HPDE6-E6E7 (cell line): ENCODE measurements at regions not wholly inside any gene's neighbourhood (a gene's known extent, or its start where the extent isn't known, plus 50 kb on each side); places are given as distances from the start of the nearest gene placed in this dataset.
"Not testable (repeated sequence)": the region's sequence is repeated elsewhere in the genome, so short reads cannot be mapped to it uniquely, and the experiment has no call there.

ENCODE experiments used
- DNase-seq: peaks from one replicate; pipeline ENCODE4 v3.0.0; 2011; ENCODE audit warnings: missing footprints; ENCODE audit errors: extremely low spot score

DNA sequence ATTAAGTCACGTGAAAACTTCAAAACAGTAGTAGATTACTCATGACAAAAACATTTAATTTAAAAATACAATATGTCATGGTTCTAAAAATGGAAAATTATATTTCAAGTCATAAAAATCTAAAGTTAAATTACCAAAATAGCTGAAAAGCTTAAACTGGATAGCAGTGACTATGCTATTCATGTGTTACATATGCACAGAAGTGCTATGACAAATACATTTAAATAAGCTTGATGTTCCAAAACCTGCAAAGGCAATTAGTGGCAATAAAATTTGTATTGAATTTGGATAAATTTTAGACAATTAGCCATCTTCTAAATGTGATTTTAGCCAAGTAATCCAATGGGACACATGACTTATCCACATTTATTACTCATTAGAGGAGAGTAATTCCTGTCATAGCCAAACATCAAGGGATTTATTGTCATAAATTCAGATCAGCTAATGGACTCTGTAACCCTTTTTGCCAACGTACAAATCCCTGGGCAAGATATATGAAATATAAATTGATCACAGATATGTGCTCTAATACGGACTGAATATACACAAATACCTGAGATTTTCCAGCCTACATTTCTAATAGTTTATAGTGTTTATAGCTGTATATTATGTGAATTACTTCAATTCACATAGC is 419.4 kb downstream of the ISL1 start:
- DNase-seq: no peak

DNA sequence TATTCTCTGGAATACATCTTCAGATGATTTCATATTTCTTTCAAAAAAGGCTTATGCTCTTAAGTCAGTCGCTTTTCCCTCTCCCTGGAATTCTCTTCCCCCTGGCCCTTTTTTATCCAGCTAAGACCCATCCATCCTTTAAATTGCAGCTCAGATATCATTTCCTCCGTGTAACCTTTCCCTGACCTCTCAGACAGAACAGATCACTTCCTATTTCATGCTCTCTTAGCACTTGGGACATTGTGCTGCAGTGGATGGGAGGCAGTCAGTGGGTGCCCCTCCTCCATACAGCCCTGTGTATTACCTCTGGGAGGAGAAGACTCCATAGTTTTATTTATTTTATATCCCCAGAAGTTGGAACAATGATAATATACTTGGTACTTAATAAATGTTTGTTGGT is 423.4 kb downstream of the ISL1 start:
- no peak for DNase-seq

DNA sequence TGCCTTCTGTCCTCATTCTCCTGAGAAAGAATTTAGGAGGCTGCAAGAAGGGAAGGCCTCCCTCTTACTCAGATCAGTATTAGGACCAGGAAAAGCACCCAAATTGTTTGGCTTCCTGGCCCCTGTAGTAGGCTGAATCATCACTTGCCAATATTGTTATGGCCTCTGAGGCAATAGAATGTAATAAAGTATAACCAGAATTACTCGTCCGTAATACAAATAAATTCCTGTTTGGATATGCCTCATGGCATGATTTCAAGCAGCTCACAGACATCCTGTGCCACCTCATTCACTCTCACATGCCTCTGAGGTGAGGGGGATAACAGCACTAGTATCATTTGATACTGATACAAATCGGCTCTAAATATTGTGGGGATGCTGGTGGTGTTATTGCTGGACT is 427.3 kb downstream of the ISL1 start:
- DNase-seq: peak; percentile 64

DNA sequence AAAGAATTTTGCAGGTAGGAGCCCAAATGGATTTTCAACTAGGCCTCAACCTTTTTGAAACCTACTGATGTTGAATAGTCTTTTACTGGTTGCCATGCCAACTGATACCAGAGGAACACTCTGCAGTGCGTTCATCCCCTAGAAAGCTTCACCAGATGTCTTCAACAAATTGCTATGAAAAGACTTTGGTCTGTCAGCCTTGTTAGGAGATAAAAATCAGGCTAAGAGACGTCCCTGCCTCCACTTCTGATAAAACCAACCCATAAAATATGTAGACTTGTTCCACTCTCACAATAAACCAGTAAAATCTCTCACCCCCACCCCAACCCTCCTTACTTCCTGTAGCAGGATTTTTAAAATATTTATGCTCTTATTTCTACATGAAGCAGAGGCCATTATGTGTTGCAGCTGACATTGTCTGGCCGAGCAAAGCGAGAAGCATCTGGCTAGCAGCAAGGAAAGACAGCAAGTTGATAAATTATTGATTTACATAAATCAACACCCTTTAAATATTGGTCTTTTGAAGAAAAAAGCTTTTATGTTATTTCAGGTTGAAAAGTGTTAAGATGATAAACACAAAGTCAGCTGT is 428.7 kb downstream of the ISL1 start:
- no peak for DNase-seq

DNA sequence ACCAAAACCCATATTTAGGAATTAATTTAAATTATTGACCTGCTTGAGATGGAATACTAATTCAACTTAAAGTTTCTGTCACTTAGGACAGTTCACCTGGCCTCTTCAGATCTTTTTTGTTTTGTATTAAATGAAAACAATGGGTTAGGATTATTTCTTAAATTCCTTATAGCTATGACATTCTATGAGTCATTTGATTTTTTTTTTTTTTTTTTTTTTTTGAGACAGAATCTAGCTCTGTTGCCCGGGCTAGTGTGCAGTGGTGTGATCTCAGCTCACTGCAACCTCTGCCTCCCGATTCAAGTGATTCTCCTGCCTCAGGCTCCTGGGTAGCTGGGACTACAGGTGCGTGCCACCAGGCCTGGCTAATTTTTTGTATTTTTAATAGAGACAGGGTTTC is 431.6 kb downstream of the ISL1 start:
- not testable (repeated sequence) for DNase-seq

DNA sequence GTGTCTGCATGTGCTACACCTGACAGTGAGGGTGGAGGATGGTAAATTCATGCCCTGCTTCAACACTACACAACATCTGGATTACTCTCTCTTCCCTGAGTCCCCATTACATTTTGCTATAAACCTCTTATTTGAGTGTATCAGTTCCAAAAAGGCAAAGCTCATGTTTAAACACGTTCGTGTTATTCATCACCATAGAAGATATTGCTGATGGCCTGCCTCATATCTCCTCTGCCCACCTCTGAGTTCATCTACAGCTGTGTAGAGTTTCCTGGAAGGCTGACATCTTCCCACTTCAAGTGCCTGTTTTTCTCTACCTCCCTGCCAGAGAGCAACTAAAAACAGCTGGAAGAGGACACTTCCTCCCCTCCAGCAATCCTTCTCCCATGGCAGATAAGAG is 433.2 kb downstream of the ISL1 start:
- DNase-seq: no peak

DNA sequence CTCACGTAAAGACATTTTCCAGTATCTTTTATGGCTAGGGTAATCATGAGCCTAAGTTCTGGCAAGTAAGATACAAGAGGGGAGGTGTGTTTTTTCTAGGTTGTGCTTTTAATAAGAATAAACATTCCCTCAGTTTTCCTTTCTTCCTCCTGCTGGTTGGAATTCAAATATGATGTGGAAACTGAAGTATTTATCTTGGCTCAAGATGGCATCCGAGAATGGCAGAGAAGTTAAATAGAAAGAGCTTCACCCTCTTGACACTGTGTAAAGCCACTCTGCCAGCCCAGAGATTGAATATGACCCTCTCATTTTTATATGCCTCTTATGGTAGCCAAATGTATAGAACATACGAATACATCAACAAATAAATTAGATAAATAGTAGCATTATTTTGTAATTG is 438.4 kb downstream of the ISL1 start:
- DNase-seq: no peak

DNA sequence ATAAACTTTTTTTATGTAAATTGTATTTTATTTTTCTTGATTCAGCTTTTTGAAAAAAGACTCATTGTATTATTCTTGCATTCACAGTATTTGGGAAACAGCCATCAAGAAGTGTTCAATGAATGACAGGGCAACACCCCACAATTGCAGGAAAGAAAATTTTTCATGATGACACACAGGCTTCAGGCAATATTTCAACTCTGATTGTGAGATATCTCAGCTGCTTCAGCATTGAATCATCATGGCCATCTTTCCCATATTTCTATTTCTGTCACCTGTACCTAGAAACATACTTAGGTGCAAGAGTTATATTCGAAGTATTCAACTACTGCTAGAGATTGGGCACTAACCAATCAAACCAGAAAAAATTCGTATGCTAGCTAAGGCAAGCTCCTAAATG is 446.0 kb downstream of the ISL1 start:
- no peak for DNase-seq

DNA sequence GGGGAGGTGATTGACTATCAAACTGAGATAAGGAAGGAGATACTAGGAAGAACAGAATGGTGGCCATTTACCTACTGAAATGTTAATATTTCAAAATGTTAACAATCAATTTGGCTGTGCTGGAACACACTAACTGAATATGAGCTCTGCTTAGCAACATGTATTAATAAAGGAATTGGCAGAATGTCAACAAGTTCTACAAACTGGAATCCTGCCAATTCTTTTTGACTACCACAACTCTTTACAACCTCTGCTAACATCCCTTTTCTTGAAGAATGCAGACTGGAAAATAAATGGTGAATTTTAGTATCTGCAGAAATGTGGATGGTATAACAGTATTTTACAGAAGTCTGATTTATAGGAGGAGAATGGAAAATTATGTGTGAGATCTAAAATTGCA is 446.4 kb downstream of the ISL1 start:
- no peak for DNase-seq

DNA sequence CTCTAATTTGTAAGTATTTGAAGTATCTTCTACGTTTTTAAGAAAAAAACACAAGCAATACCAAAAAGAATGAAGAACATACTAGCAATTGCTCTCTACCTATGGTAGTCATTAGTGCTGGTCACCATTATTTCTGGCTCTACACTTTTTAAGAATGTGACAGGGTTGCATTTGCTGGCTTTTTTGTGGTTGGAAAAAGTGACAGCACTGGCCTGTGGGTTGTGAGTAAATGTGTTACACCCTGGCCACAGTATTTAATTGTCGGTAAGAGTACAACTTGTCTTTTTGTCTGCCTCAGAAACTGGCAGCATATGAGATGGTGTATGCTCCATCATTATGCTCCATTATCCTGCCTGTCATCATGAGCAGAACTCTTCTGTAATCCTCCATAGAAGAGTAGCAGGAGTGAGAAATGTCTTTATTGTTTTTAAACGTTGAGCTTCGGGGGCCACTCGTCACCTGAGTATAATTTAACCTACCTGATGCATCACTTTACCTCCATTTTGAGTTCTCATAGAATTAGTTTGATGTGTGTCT is 449.8 kb downstream of the ISL1 start:
- DNase-seq: no peak

DNA sequence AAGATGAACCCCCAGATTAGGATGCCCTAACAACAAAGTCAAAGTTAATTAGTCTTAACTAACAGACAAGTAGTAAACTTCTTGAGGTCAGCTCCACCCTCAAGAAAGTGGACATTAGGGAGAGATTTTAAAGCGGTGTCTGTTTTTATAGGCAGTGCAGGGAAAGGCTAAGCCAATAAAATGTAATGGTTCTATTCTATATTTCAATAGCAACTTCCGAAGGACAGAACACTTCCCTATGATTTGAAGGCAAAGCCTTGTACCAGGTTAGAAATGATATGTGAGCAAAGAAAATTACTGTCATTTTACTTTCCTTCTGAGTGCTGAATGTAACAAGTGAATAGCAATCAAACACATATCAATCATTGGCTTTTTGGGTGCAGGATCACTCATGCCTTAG is 455.2 kb downstream of the ISL1 start:
- no peak for DNase-seq

DNA sequence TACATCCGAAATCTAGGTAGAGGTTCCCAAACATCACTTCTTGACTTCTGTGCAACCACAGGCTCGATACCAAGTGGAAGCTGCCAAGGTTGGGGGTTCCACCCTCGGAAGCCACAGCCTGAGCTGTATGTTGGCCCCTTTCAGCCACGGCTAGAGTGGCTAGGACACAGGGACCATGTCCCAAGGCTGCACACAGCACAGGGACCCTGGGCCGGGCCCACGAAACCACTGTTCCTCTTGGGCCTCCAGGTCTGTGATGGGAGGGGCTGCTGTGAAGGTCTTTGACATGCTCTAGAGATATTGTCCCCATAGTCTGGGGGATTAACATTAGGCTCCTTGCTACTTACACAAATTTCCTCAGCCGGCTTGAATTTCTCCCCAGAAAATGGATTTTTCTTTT is 460.6 kb downstream of the ISL1 start:
- DNase-seq: no peak

DNA sequence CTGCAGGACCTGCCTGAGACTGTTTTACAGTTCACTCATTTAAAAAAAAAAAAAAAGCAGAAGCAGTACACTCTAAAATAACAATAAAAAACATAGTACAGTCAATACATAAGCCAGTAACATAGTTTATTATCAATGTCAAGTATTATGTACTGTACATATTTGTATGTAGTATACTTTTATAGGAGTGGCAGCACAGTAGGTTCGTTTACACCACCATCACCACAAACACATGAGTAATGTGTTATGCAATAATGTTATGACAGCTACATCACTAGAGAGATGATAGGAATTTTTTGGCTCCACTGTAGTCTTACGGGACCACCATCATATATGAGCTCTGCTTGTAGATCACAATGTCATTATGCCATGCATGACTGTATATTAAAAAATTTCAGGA is 462.8 kb downstream of the ISL1 start:
- DNase-seq: no peak

DNA sequence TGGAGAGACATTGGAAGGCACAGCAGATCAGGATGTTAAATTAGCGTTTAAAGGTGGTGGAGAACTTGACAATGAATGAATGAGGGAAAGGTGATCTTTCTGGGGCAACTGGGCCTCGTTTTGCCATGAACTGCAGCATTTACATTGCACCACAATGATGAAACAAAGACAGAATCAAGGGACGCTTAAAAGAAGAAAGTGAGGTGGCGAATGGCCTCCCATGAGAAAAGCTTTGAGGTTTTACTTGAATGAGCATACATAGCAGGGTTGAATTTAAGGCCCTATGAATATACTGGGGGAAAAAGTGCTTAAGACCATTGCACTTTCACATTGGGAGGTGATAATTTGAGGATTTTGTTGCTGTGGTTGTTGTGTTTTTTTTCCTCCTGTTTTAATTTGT is 476.4 kb downstream of the ISL1 start:
- no peak for DNase-seq

DNA sequence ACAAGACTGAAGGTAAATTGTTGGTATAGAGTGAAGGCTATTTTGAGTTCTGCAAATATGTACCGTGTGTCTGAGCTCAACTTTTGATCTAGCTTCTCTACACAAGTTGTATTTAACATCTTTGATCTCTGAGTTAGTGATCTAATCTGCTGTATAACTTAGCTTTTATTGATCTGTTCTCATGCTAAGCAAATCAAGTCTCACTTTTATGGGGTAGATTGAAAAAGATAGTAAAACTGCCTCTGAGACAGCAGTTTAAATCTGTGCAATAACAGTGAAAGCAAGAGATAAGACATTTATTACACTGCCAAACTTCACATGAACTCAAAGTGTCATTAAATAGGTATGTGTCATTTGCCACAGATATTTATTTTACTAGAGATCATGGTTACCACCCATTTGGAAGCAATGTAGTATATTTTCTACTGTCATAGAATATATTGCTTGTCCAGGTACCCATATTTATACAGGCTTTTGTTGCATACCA is 477.3 kb downstream of the ISL1 start:
- no peak for DNase-seq

DNA sequence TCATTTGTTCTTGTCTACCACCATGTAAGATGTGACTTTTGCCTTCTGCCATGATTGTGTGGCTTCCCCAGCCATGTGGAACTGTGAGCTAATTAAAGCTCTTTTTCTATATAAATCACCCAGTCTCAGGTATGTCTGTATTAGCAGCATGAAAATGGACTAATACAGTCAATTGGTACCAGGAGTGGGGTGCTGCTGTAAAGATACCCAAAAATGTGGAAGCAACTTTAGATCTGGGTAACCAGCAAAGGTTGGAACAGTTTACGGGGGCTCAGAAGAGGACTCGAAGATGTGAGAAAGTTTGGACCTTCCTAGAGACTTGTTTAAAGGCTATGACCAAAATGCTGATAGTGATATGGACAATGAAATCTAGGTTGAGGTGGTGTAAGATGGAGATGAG is 488.9 kb downstream of the ISL1 start:
- DNase-seq: no peak

DNA sequence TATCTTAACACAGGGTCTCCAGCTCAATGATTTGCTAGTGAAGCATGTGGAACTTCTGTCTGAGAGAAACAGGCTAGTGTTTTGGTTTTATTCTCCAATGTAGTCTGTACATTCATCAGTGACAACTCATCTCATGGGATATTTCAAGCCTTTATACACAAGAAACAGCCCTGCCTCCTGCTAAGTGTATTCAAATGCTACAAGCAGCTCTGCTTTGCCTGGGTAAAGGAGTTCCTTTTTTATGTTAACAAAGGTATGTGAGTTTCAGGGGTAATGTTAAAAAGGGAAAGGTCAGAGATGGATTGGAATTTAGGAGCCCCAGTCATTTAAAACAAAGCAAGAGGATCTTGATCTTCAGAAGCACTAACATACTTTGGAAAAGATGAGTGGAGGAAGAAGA is 498.7 kb downstream of the ISL1 start:
- DNase-seq: no peak

DNA sequence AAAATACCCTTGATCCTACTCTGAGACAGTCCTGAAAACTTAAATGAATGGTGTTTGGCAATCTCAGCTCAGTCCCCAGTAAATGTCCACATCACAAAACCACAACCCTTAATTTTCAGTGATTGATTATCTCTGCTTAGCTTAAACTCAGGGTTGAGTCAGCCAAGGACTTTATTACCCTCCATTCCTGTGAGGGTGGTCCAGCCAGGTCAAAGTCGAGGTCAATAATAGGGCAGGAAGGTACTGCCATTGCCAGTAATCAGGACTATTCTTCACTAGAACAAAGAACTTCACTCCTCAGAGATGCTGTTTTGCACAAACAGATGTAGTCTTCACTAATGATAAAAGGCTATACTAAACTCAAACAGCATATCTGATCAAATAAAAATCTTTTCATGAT is 499.4 kb downstream of the ISL1 start:
- DNase-seq: no peak

DNA sequence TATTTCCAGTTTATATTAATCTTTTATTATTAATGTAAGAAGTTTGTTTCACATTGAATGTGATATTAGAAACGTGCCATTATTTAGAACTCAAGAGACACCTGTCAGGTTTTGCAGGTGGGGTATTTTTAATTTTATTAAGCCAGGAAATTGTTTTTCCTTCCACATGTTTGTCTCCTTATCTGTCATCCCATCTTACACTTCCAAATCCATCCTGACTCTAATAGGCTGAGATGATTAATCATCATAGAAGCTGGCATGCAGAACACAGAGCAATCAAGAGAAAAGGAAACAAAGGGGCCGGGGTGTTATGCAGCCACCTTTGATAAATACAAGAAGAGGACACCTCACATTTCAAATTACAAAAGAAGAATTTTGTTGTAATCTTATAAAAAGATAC is 506.5 kb downstream of the ISL1 start:
- no peak for DNase-seq

DNA sequence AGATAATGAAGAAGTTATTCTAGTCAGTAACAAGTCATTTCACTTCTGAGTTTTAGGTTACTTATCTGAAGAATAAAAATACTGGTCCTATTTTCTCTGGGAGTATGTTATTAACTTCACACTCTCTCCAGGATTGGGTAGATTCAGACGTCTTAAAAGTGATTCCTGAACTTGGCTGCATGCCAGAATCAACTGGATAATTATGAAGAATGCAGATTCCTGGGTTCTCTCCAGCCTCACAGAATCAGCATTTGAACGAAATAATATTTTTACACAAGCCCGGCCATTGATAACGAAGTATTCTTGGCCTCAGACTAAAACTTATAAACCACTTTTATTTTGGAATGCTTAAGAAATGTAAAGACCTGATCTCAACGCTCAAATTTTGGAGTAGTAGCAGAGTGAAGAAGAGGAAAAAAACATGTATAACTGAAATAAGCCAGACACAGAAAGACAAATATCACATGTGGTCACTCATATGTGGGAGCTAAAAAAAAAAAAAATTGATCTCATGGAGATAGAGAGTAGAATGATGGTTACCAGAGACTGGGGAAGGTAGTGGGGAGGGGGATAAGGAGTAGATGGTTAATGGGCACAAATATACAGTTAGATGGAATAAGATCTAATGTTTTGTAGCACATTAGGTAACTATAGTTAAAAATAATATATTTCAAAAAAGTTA is 507.3 kb downstream of the ISL1 start:
- DNase-seq: no peak

DNA sequence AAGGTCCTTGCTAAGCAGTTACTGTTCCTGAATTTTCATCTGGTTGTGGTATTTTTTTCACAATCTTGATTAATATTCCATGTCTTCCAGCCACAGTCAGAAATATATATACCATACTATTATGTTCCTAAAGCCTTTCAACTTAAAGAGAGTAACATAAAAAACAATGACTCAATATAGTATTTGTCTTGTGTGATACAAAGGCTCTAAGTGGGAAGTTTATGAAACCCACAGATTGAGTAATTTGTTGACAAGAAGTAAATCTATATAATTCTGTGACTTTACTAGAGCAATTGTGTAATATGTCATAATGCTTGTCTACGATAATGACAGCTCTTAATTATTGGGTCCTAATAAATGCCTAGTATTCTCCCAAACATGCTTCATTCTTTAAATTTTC is 509.4 kb downstream of the ISL1 start:
- DNase-seq: no peak

DNA sequence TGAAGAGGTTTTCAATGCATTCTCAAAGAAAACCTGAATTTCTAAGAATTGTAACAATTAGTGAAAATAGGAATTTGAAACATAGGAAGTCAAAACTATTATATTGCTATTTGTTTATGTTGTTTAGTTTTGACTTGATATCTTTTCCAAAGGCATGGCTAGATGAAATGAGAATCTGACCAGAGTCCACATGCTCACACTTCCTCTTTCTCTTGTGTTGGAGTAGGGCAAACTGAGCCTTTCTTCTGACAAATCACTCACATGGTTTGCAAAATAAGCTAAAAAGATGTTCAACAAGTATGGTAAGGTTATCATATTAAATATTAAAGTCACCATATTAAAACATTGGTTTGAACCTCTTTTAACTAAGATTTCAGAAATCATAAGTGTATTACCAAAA is 512.6 kb downstream of the ISL1 start:
- no peak for DNase-seq

DNA sequence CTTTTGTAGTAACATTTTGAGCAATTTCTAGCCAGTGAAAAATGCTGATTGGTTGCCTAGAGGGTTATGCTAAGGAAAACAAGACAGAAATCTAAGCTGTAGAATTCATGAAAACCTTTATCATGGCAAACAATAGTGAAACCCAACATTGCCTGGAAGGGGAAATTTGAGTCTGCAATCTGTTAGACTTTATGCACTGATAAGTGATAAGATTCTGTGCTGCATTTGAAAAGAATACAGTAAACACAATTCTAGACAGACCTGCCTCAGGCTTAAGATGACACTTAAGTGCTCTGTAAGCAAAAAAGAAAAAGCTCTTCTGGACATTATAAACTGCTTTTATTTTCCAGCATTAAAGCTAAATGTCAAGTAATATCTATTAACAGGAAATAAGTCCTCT is 519.3 kb downstream of the ISL1 start:
- DNase-seq: no peak
